Stimulated activated CD4-positive, alpha-beta T cell treated with anti-CD3 and anti-CD28 coated beads, Interleukin-2, amount 100 ng/mL, for 24 hours (primary cell): ENCODE measurements at regions not wholly inside any gene's neighbourhood (a gene's known extent, or its start where the extent isn't known, plus 50 kb on each side); places are given as distances from the start of the nearest gene placed in this dataset.
"Not testable (repeated sequence)": the region's sequence is repeated elsewhere in the genome, so short reads cannot be mapped to it uniquely, and the experiment has no call there.

Experiments
- DNase-seq, 2 donors: peaks; one replicate each; pipeline ENCODE4 v3.0.0-alpha.2; 2020

- DNase-seq: no peak
These were observed 540.9 kb downstream of the TBC1D22A start for GRCh38 chr22:47303161-47303890.

GRCh38 chr22:47302587-47302986 is 540.1 kb downstream of the TBC1D22A start:
- not testable (repeated sequence) for DNase-seq

GRCh38 chr22:47301820-47302475 is 539.5 kb downstream of the TBC1D22A start:
- no peak for DNase-seq

GRCh38 chr22:47300698-47301405 is 538.4 kb downstream of the TBC1D22A start:
- no peak for DNase-seq

GRCh38 chr22:47299863-47300697 is 537.6 kb downstream of the TBC1D22A start:
- DNase-seq: no peak

- DNase-seq: no peak
These were observed 536.9 kb downstream of the TBC1D22A start for GRCh38 chr22:47299211-47299862.

- DNase-seq: no peak
These were observed 535.8 kb downstream of the TBC1D22A start for GRCh38 chr22:47298017-47298785.

- peak in 1 of 2 donors; percentile 5 for DNase-seq
These were observed 535.0 kb downstream of the TBC1D22A start for GRCh38 chr22:47297261-47298016.

GRCh38 chr22:47296405-47297260 is 534.2 kb downstream of the TBC1D22A start:
- DNase-seq: no peak

- DNase-seq: no peak
These were observed 533.5 kb downstream of the TBC1D22A start for GRCh38 chr22:47295982-47296381.

GRCh38 chr22:47295226-47295901 is 532.9 kb downstream of the TBC1D22A start:
- DNase-seq: no peak

- no peak for DNase-seq
These were observed 532.1 kb downstream of the TBC1D22A start for GRCh38 chr22:47294576-47294975.

- no peak for DNase-seq
These were observed 531.7 kb downstream of the TBC1D22A start for GRCh38 chr22:47294222-47294532.

GRCh38 chr22:47293368-47294221 is 531.1 kb downstream of the TBC1D22A start:
- DNase-seq: no peak

GRCh38 chr22:47292546-47293320 is 530.3 kb downstream of the TBC1D22A start:
- no peak for DNase-seq

- DNase-seq: no peak
These were observed 529.4 kb downstream of the TBC1D22A start for GRCh38 chr22:47291565-47292495.
